ENCODE measurements at regions not wholly inside any gene's neighbourhood (a gene's known extent, or its start where the extent isn't known, plus 50 kb on each side); places are given as distances from the start of the nearest gene placed in this dataset.

- no peak for TF ChIP-seq CTCF (IDR thresholded peaks at IDR 0.05; ENCODE audit: borderline replicate concordance, extremely low read depth, insufficient read depth)
- FAIRE-seq = no peak
- Histone ChIP-seq H3K4me1 (ENCODE audit: control insufficient read depth in 2 of 3, insufficient read depth in 2 of 3, low read depth in 1 of 3, low read length in 3 of 3) (no peaks in the 10 kb centered on the region), H3K4me3 (ENCODE audit: low read length in 3 of 3) (no peak overlapping the region), H3K36me3 (ENCODE audit: control insufficient read depth in 2 of 3, insufficient read depth in 3 of 3, low read length in 3 of 3) (no peaks in the 10 kb centered on the region), H3K27ac (ENCODE audit: low read depth in 2 of 2, low read length in 2 of 2) (no peak overlapping the region), H3K27me3 (ENCODE audit: control insufficient read depth, insufficient read depth, low read length) (no peaks in the 10 kb centered on the region), H3K9me3 (ENCODE audit: control insufficient read depth in 2 of 3, insufficient read depth in 1 of 3, low read length in 3 of 3) (no peaks in the 10 kb centered on the region), H3K9ac (ENCODE audit: low read length in 3 of 3) (no peak overlapping the region)
- intact Hi-C loops (cut with DNase I) = no loop called here
- no peak for DNase-seq
Observed at GRCh38 chr16:58850678-58851020, 116.5 kb upstream of the GOT2 start.

GRCh38 chr16:58850019-58850677 lies 116.0 kb upstream of the GOT2 start:
- FAIRE-seq (no peak), DNase-seq (no peak)
- no peak overlapping the region for H3K4me3 ChIP-seq (ENCODE audit: low read length in 3 of 3)
- no peaks in the 10 kb centered on the region for H3K4me1 ChIP-seq (ENCODE audit: control insufficient read depth in 2 of 3, insufficient read depth in 2 of 3, low read depth in 1 of 3, low read length in 3 of 3)
- no peaks in the 10 kb centered on the region for H3K27me3 ChIP-seq (ENCODE audit: control insufficient read depth, insufficient read depth, low read length)
- H3K9me3 ChIP-seq (ENCODE audit: control insufficient read depth in 2 of 3, insufficient read depth in 1 of 3, low read length in 3 of 3) = no peaks in the 10 kb centered on the region
- H3K27ac ChIP-seq (ENCODE audit: low read depth in 2 of 2, low read length in 2 of 2) = no peak overlapping the region
- no peak overlapping the region for H3K9ac ChIP-seq (ENCODE audit: low read length in 3 of 3)
- no peaks in the 10 kb centered on the region for H3K36me3 ChIP-seq (ENCODE audit: control insufficient read depth in 2 of 3, insufficient read depth in 3 of 3, low read length in 3 of 3)
- no peak for TF ChIP-seq CTCF (IDR thresholded peaks at IDR 0.05; ENCODE audit: borderline replicate concordance, extremely low read depth, insufficient read depth)
- intact Hi-C loops (cut with DNase I) = no loop called here

- FAIRE-seq (no peak), DNase-seq (no peak)
- Histone ChIP-seq H3K4me1 (ENCODE audit: control insufficient read depth in 2 of 3, insufficient read depth in 2 of 3, low read depth in 1 of 3, low read length in 3 of 3) (no peaks in the 10 kb centered on the region), H3K9me3 (ENCODE audit: control insufficient read depth in 2 of 3, insufficient read depth in 1 of 3, low read length in 3 of 3) (no peaks in the 10 kb centered on the region), H3K36me3 (ENCODE audit: control insufficient read depth in 2 of 3, insufficient read depth in 3 of 3, low read length in 3 of 3) (no peaks in the 10 kb centered on the region), H3K27ac (ENCODE audit: low read depth in 2 of 2, low read length in 2 of 2) (no peak overlapping the region), H3K4me3 (ENCODE audit: low read length in 3 of 3) (no peak overlapping the region), H3K27me3 (ENCODE audit: control insufficient read depth, insufficient read depth, low read length) (no peaks in the 10 kb centered on the region), H3K9ac (ENCODE audit: low read length in 3 of 3) (no peak overlapping the region)
- intact Hi-C loops (cut with DNase I) = no loop called here
- TF ChIP-seq CTCF (IDR thresholded peaks at IDR 0.05; ENCODE audit: borderline replicate concordance, extremely low read depth, insufficient read depth) = no peak
Observed at GRCh38 chr16:58848662-58849002, 114.5 kb upstream of the GOT2 start.

All from kidney (tissue), 13 donors.